Body of pancreas (tissue), 4 donors: ENCODE measurements at regions not wholly inside any gene's neighbourhood (a gene's known extent, or its start where the extent isn't known, plus 50 kb on each side); places are given as distances from the start of the nearest gene placed in this dataset.
A peak's percentile ranks its signal among the peaks of the same experiment; 100 is the strongest.

Experiments
- ATAC-seq: fragments of 150-250 bp; one replicate; pipeline ENCODE4 v1.9.1; 2016
- DNase-seq, 4 donors: peaks; one replicate each; pipeline ENCODE4 v3.0.0-alpha.2; 2019
- H3K27ac ChIP-seq, 4 donors: fragments of 200-600 bp; sonication (generic); 1 replicate in 3 of 4; 2 replicates in 1 of 4; pipeline versions ENCODE4 v1.5.1 to v1.6.1; 2016 to 2019; ENCODE audit warnings: mild to moderate bottlenecking in 1 of 4, mixed read lengths in 1 of 4, moderate library complexity in 1 of 4
- H3K27me3 ChIP-seq, 2 donors: fragments of 200-600 bp; sonication (generic); one replicate each; pipeline ENCODE4 v1.6.0; 2016; ENCODE audit warnings: mild to moderate bottlenecking in 1 of 2
- H3K36me3 ChIP-seq, 2 donors: fragments of 200-600 bp; sonication (generic); replicated peaks in 1 of 2; 2 replicates each; pipeline ENCODE4 v1.5.1; 2016; ENCODE audit warnings: low read depth in 2 of 2; ENCODE audit not compliant: insufficient read depth in 1 of 2
- H3K4me1 ChIP-seq: fragments of 200-600 bp; sonication (generic); one replicate; pipeline ENCODE4 v1.6.0; 2016
- H3K4me3 ChIP-seq, 2 donors: fragments of 200-600 bp; sonication (generic); 1 replicate in 1 of 2; 2 replicates in 1 of 2; pipeline ENCODE4 v1.5.1; 2016 to 2019
- H3K9me3 ChIP-seq, 3 donors: fragments of 200-600 bp; sonication (generic); 1 replicate in 2 of 3; 2 replicates in 1 of 3; pipeline ENCODE4 v1.5.1; 2016
- CTCF ChIP-seq, 7 experiments: fragments of 450-650 bp in 4 of 7; fragments of 200-600 bp in 3 of 7; sonication (generic) in 3 of 7; IDR thresholded peaks; one replicate each; pipeline ENCODE4 v1.5.1; 2016 to 2019; ENCODE audit warnings: antibody characterized with exemption in 7 of 7
- POLR2A ChIP-seq, 3 donors: fragments of 450-650 bp; IDR thresholded peaks; one replicate each; pipeline ENCODE4 v1.6.1; 2016; ENCODE audit warnings: antibody characterized with exemption in 3 of 3, mild to moderate bottlenecking in 2 of 3
- WGBS, 2 donors: methylation state at CpG; one replicate each; pipeline ENCODE4 v1.1.5; 2017; 5-methylcytosine and 5-hydroxymethylcytosine counted together
- intact Hi-C: fragments of 100-400 bp; cut with DNase I; formaldehyde crosslinking; loops from one replicate; pipeline ENCODE4 v1.15.1; 2023

GRCh38 chr3:178170698-178171535 is 365.3 kb upstream of the KCNMB2 start:
- Histone ChIP-seq H3K27ac (no peak overlapping the region), H3K4me3 (no peak overlapping the region), H3K36me3 (no peaks in the 10 kb centered on the region), H3K9me3 (no peaks in the 10 kb centered on the region), H3K27me3 (no peaks in the 10 kb centered on the region), H3K4me1 (no peaks in the 10 kb centered on the region)
- DNase-seq (no peak), ATAC-seq (peak; percentile 59)
- 71 to 86% methylated on average over 4 of the region's 4 CpGs for WGBS, 2 donors
- TF ChIP-seq CTCF (IDR thresholded peaks at IDR 0.05) = no peak
- TF ChIP-seq POLR2A (IDR thresholded peaks at IDR 0.05) = no peak
- intact Hi-C loops = no loop called here

GRCh38 chr3:178172121-178172520 is 364.1 kb upstream of the KCNMB2 start:
- H3K27ac ChIP-seq = no peak overlapping the region
- TF ChIP-seq CTCF (IDR thresholded peaks at IDR 0.05) (no peak), POLR2A (IDR thresholded peaks at IDR 0.05) (no peak)
- WGBS, 2 donors = 91 to 95% methylated on average over 2 of the region's 2 CpGs
- no peaks in the 10 kb centered on the region for H3K27me3 ChIP-seq
- DNase-seq (no peak), ATAC-seq (no peak)
- intact Hi-C loops = no loop called here
- no peak overlapping the region for H3K4me3 ChIP-seq
- no peaks in the 10 kb centered on the region for H3K4me1 ChIP-seq
- no peaks in the 10 kb centered on the region for H3K36me3 ChIP-seq
- H3K9me3 ChIP-seq = no peaks in the 10 kb centered on the region

GRCh38 chr3:178174201-178174915 is 361.9 kb upstream of the KCNMB2 start:
- no peak for TF ChIP-seq CTCF (IDR thresholded peaks at IDR 0.05)
- ATAC-seq (no peak), DNase-seq (no peak)
- H3K9me3 ChIP-seq = no peaks in the 10 kb centered on the region
- no peak overlapping the region for H3K4me3 ChIP-seq
- no peaks in the 10 kb centered on the region for H3K4me1 ChIP-seq
- intact Hi-C loops = no loop called here
- no peaks in the 10 kb centered on the region for H3K27me3 ChIP-seq
- H3K36me3 ChIP-seq = no peaks in the 10 kb centered on the region
- no peak overlapping the region for H3K27ac ChIP-seq
- 48 to 62% methylated on average over 2 of the region's 2 CpGs for WGBS, 2 donors

- WGBS, 2 donors = 92 to 93% methylated on average over 1 of the region's 1 CpG
These were observed 355.1 kb upstream of the KCNMB2 start for GRCh38 chr3:178181088-178181487.

More at GRCh38 chr3:178181088-178181487, 355.1 kb upstream of the KCNMB2 start:
- no peak for DNase-seq
- Histone ChIP-seq H3K36me3 (no peaks in the 10 kb centered on the region), H3K27me3 (no peaks in the 10 kb centered on the region), H3K9me3 (no peaks in the 10 kb centered on the region), H3K4me1 (peaks cover 3% of the 10 kb centered on the region), H3K4me3 (no peak overlapping the region), H3K27ac (no peak overlapping the region)
- ATAC-seq = no peak
- intact Hi-C loops = no loop called here
- TF ChIP-seq POLR2A (IDR thresholded peaks at IDR 0.05) (no peak), CTCF (IDR thresholded peaks at IDR 0.05) (no peak)
